ENCODE measurements at regions not wholly inside any gene's neighbourhood (a gene's known extent, or its start where the extent isn't known, plus 50 kb on each side); places are given as distances from the start of the nearest gene placed in this dataset.

DNA sequence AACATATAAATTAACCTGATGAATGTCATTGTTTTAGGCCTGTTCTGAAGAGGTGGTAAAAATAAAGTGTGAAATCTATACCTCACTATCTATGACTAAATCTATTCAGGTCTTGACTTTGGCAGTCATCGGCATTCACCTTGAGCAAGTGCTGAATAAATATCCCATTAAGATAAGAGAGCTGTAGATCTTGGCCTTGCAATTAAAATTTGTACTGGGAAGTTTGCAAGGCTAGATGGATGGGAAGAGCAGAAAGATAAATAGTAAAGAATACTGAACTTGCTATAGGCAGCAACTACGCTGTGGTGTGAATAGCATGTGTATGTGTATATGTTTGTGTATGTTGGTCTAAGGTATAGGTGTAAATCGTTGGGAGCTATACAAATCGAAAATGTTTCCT, 325.9 kb upstream of the PRICKLE1 start:
- TF ChIP-seq, protein P1, sequence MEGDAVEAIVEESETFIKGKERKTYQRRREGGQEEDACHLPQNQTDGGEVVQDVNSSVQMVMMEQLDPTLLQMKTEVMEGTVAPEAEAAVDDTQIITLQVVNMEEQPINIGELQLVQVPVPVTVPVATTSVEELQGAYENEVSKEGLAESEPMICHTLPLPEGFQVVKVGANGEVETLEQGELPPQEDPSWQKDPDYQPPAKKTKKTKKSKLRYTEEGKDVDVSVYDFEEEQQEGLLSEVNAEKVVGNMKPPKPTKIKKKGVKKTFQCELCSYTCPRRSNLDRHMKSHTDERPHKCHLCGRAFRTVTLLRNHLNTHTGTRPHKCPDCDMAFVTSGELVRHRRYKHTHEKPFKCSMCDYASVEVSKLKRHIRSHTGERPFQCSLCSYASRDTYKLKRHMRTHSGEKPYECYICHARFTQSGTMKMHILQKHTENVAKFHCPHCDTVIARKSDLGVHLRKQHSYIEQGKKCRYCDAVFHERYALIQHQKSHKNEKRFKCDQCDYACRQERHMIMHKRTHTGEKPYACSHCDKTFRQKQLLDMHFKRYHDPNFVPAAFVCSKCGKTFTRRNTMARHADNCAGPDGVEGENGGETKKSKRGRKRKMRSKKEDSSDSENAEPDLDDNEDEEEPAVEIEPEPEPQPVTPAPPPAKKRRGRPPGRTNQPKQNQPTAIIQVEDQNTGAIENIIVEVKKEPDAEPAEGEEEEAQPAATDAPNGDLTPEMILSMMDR (optimal IDR thresholded peaks at IDR 0.05 in 1 of 3, IDR thresholded peaks at IDR 0.05 in 1 of 3, conservative IDR thresholded peaks at IDR 0.05 in 1 of 3; ENCODE audit: extremely low read depth in 1 of 3, insufficient read depth in 2 of 3, low read length in 3 of 3), result no peak
- no peak for TF ChIP-seq EZH2 (IDR thresholded peaks at IDR 0.05; ENCODE audit: low read length)

All from keratinocyte (primary cell).